Brain microvascular endothelial cell (primary cell): ENCODE measurements at regions not wholly inside any gene's neighbourhood (a gene's known extent, or its start where the extent isn't known, plus 50 kb on each side); places are given as distances from the start of the nearest gene placed in this dataset.
A peak's percentile ranks its signal among the peaks of the same experiment; 100 is the strongest.

Source experiments
- DNase-seq: peaks from one replicate; pipeline ENCODE4 v3.0.0-alpha.2; 2020
- H3K27ac ChIP-seq: fragments of 250-450 bp; sonication (Bioruptor Pico); 2 replicates; pipeline ENCODE4 v1.5.1; 2020; ENCODE audit warnings: mild to moderate bottlenecking, moderate library complexity
- H3K27me3 ChIP-seq: fragments of 250-450 bp; sonication (Bioruptor Pico); replicated peaks from 2 replicates; pipeline ENCODE4 v1.5.1; 2020; ENCODE audit warnings: mild to moderate bottlenecking
- H3K36me3 ChIP-seq: fragments of 250-450 bp; sonication (Bioruptor Pico); replicated peaks from 2 replicates; pipeline ENCODE4 v1.5.1; 2020; ENCODE audit warnings: mild to moderate bottlenecking
- H3K4me3 ChIP-seq: 2 replicates; pipeline ENCODE4 v1.5.1; 2011; ENCODE audit warnings: low read depth, mild to moderate bottlenecking, control low read depth, low read length, moderate library complexity
- CTCF ChIP-seq: IDR thresholded peaks from 2 replicates; pipeline ENCODE4 v1.5.1; 2011; ENCODE audit warnings: low read depth, mild to moderate bottlenecking, moderate library complexity, low read length, control low read depth, inconsistent platforms; ENCODE audit errors: missing control alignments
- in situ Hi-C: cut with HindIII; loops from 2 replicates; pipeline ENCODE4 v1.10.0; 2017; ENCODE audit warnings: low sequenced_read_pairs, low pct_ligation_motif_present

- no peak overlapping the region for H3K4me3 ChIP-seq
- DNase-seq: peak; percentile 96
- peak overlapping the region; percentile 99 for H3K27ac ChIP-seq
- H3K27me3 ChIP-seq: no peaks in the 10 kb centered on the region
- no peak for TF ChIP-seq CTCF
- in situ Hi-C loops: no loop called here
- H3K36me3 ChIP-seq: no peaks in the 10 kb centered on the region
Observed at GRCh38 chr6:105608711-105609374, 206.0 kb upstream of the PREP start.

GRCh38 chr6:105607636-105608621 lies 205.0 kb upstream of the PREP start:
- H3K36me3 ChIP-seq: no peaks in the 10 kb centered on the region
- no peak overlapping the region for H3K4me3 ChIP-seq
- no peak for DNase-seq
- peak overlapping the region; percentile 99 for H3K27ac ChIP-seq
- no peaks in the 10 kb centered on the region for H3K27me3 ChIP-seq
- TF ChIP-seq CTCF: no peak
- in situ Hi-C loops: no loop called here

- no peak for DNase-seq
- H3K4me3 ChIP-seq: no peak overlapping the region
- no peak overlapping the region for H3K27ac ChIP-seq
- in situ Hi-C loops: no loop called here
- H3K36me3 ChIP-seq: no peaks in the 10 kb centered on the region
- H3K27me3 ChIP-seq: no peaks in the 10 kb centered on the region
- no peak for TF ChIP-seq CTCF
Observed at GRCh38 chr6:105606831-105607463, 204.1 kb upstream of the PREP start.

- in situ Hi-C loops: no loop called here
- no peaks in the 10 kb centered on the region for H3K36me3 ChIP-seq
- H3K27ac ChIP-seq: no peak overlapping the region
- H3K4me3 ChIP-seq: no peak overlapping the region
- H3K27me3 ChIP-seq: no peaks in the 10 kb centered on the region
- DNase-seq: no peak
- TF ChIP-seq CTCF: no peak
Observed at GRCh38 chr6:105604587-105604884, 201.7 kb upstream of the PREP start.

GRCh38 chr6:105603788-105604586 lies 201.1 kb upstream of the PREP start:
- no peak for TF ChIP-seq CTCF
- in situ Hi-C loops: no loop called here
- Histone ChIP-seq H3K27me3 (no peaks in the 10 kb centered on the region), H3K4me3 (no peak overlapping the region), H3K27ac (no peak overlapping the region), H3K36me3 (no peaks in the 10 kb centered on the region)
- DNase-seq: no peak
